Kidney capillary endothelial cell (primary cell): ENCODE measurements at regions not wholly inside any gene's neighbourhood (a gene's known extent, or its start where the extent isn't known, plus 50 kb on each side); places are given as distances from the start of the nearest gene placed in this dataset.
"Not testable (repeated sequence)": the region's sequence is repeated elsewhere in the genome, so short reads cannot be mapped to it uniquely, and the experiment has no call there.

Experiments used
- DNase-seq: peaks from one replicate; pipeline ENCODE4 v3.0.0-alpha.2; 2018; ENCODE audit warnings: low spot score

- DNase-seq = no peak
These were observed 930.8 kb upstream of the CDH9 start for GRCh38 chr5:27969157-27969556.

GRCh38 chr5:27963050-27963783 lies 924.8 kb upstream of the CDH9 start:
- DNase-seq = no peak

- no peak for DNase-seq
These were observed 923.8 kb upstream of the CDH9 start for GRCh38 chr5:27962198-27962597.

GRCh38 chr5:27947088-27947487 lies 908.7 kb upstream of the CDH9 start:
- no peak for DNase-seq

- no peak for DNase-seq
These were observed 906.1 kb upstream of the CDH9 start for GRCh38 chr5:27944471-27944870.

GRCh38 chr5:27938989-27939388 lies 900.6 kb upstream of the CDH9 start:
- no peak for DNase-seq

- no peak for DNase-seq
These were observed 889.7 kb upstream of the CDH9 start for GRCh38 chr5:27928060-27928459.

GRCh38 chr5:27911216-27911615 lies 872.8 kb upstream of the CDH9 start:
- no peak for DNase-seq

GRCh38 chr5:27908341-27908740 lies 870.0 kb upstream of the CDH9 start:
- no peak for DNase-seq

GRCh38 chr5:27906931-27907601 lies 868.7 kb upstream of the CDH9 start:
- DNase-seq = no peak

- no peak for DNase-seq
These were observed 868.1 kb upstream of the CDH9 start for GRCh38 chr5:27906481-27906880.

GRCh38 chr5:27900761-27901160 lies 862.4 kb upstream of the CDH9 start:
- no peak for DNase-seq

- no peak for DNase-seq
These were observed 837.7 kb upstream of the CDH9 start for GRCh38 chr5:27876071-27876470.

GRCh38 chr5:27875148-27875547 lies 836.8 kb upstream of the CDH9 start:
- no peak for DNase-seq

- no peak for DNase-seq
These were observed 829.9 kb upstream of the CDH9 start for GRCh38 chr5:27868292-27868691.

- DNase-seq = no peak
These were observed 817.1 kb upstream of the CDH9 start for GRCh38 chr5:27855491-27855890.

GRCh38 chr5:27854243-27854852 lies 816.0 kb upstream of the CDH9 start:
- DNase-seq = no peak

- DNase-seq = no peak
These were observed 806.9 kb upstream of the CDH9 start for GRCh38 chr5:27845248-27845647.

- not testable (repeated sequence) for DNase-seq
These were observed 798.3 kb upstream of the CDH9 start for GRCh38 chr5:27836704-27837103.

- DNase-seq = no peak
These were observed 794.5 kb upstream of the CDH9 start for GRCh38 chr5:27832886-27833285.

- DNase-seq = no peak
These were observed 792.2 kb upstream of the CDH9 start for GRCh38 chr5:27830546-27830945.

GRCh38 chr5:27821681-27822080 lies 783.3 kb upstream of the CDH9 start:
- no peak for DNase-seq

- DNase-seq = no peak
These were observed 780.5 kb upstream of the CDH9 start for GRCh38 chr5:27818888-27819287.
